Activated CD4-positive, alpha-beta T cell treated with anti-CD3 and anti-CD28 coated beads, Interleukin-2, amount 50 U/mL, for 1 hour (primary cell): ENCODE measurements at regions not wholly inside any gene's neighbourhood (a gene's known extent, or its start where the extent isn't known, plus 50 kb on each side); places are given as distances from the start of the nearest gene placed in this dataset.
"Not testable (repeated sequence)": the region's sequence is repeated elsewhere in the genome, so short reads cannot be mapped to it uniquely, and the experiment has no call there.

Experiments used
- DNase-seq: peaks from one replicate; pipeline ENCODE4 v3.0.0-alpha.2; 2020

GRCh38 chr18:41690332-41691127, 264.5 kb upstream of the PIK3C3 start:
- DNase-seq = no peak

- no peak for DNase-seq
These were observed 267.9 kb upstream of the PIK3C3 start for GRCh38 chr18:41687138-41687537.

- DNase-seq = no peak
These were observed 273.7 kb upstream of the PIK3C3 start for GRCh38 chr18:41681138-41681880.

GRCh38 chr18:41674506-41674905, 280.5 kb upstream of the PIK3C3 start:
- DNase-seq = no peak

- no peak for DNase-seq
These were observed 288.8 kb upstream of the PIK3C3 start for GRCh38 chr18:41666231-41666630.

- DNase-seq = no peak
These were observed 289.8 kb upstream of the PIK3C3 start for GRCh38 chr18:41665210-41665609.

DNA sequence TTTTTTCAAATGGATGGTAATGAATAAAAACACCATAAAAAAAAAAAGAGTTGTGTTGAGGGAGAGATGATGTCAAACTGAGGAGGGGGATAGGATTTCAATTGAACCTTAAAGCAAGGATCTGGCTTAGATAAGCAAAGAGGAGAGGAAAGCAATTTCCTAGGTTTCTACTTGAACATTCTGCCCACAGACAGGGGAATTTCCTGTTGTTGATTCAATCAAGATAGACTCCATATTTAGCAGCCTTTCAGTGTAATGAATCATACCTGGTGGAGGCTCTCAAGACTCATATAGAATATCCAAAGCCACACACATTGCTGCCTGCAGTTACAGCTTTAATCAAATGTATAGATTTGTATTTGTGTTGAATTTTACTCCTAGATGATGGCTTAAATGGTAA, 294.4 kb upstream of the PIK3C3 start:
- no peak for DNase-seq

GRCh38 chr18:41659438-41660130, 295.4 kb upstream of the PIK3C3 start:
- DNase-seq = no peak

DNA sequence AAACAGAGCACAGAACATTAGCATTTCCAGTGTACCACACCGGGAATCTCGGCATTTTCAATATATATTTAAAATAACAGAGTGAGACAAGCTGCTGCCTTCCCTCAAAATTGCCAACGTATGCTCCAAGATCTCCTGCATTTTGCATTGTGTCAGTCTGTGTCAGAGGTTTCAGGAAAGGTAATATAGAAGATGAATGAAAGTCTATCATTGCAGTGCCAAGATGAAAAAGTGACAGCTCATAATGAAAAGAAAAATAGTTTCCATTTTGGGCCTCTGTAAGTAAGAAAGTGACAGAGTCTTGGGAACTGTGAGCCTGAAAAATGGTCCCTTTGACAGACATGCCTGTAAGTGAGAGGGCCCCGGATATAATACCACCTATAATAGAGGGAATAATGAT, 297.8 kb upstream of the PIK3C3 start:
- DNase-seq = no peak

DNA sequence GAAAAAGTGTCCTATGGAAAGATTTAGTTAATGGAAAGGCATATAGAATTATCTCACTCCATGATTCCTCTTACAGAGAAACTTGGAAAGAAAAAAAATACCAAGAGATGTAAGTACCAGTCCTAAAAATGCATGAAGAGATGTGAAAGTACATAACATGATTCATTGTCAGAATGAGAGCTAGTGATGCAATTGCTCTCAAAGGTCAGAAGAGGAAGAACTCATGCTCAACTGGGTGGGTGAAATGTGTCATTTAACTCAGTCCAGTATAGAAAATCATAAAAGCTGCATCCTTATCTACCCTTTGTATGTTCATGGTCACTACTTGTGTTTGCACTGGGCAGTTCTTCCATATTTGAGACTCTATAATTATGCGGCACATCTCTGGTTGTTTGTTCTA, 300.0 kb upstream of the PIK3C3 start:
- DNase-seq = no peak

GRCh38 chr18:41647914-41648313, 307.1 kb upstream of the PIK3C3 start:
- no peak for DNase-seq

GRCh38 chr18:41646915-41647620, 308.0 kb upstream of the PIK3C3 start:
- no peak for DNase-seq

GRCh38 chr18:41645589-41646360, 309.3 kb upstream of the PIK3C3 start:
- no peak for DNase-seq

GRCh38 chr18:41644466-41644865, 310.6 kb upstream of the PIK3C3 start:
- no peak for DNase-seq

DNA sequence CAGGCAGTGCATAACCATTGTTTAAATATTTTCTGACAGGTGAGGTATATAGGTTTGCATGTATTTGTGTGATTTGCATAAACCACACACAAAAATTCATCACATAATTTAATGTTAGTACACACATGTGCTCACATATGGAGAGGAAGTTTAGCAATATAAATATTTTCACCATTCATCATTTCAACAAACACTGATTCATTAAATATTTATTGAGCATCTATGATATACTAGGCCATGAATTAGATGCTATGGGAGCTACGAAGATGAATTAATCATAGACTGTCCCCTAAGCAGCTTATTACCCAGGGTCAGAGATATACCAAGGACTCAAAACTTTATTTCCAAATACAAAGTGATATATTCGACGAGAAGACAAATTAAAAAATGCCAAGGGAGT, 311.6 kb upstream of the PIK3C3 start:
- no peak for DNase-seq

GRCh38 chr18:41642756-41643155, 312.3 kb upstream of the PIK3C3 start:
- no peak for DNase-seq

GRCh38 chr18:41639218-41639617, 315.8 kb upstream of the PIK3C3 start:
- DNase-seq = no peak

DNA sequence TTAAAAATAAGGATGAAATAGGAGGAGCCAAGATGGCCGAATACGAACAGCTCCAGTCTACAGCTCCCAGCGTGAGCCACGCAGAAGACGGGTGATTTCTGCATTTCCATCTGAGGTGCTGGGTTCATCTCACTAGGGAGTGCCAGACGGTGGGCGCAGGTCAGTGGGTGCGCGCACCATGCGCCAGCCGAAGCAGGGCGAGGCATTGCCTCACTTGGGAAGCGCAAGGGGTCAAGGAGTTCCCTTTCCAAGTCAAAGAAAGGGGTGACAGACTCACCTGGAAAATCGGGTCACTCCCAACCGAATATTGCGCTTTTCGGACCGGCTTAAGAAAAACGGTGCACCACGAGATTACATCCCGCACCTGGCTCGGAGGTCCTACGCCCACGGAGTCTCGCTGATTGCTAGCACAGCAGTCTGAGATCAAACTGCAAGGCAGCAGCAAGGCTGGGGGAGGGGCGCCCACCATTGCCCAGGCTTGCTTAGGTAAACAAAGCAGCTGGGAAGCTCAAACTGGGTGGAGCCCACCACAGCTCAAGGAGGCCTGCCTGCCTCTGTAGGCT, 323.2 kb upstream of the PIK3C3 start:
- not testable (repeated sequence) for DNase-seq

GRCh38 chr18:41630232-41630886, 324.7 kb upstream of the PIK3C3 start:
- DNase-seq = no peak

GRCh38 chr18:41624460-41624859, 330.6 kb upstream of the PIK3C3 start:
- no peak for DNase-seq

- no peak for DNase-seq
These were observed 333.9 kb upstream of the PIK3C3 start for GRCh38 chr18:41621177-41621576.
